HCT116 (cell line): ENCODE measurements at regions not wholly inside any gene's neighbourhood (a gene's known extent, or its start where the extent isn't known, plus 50 kb on each side); places are given as distances from the start of the nearest gene placed in this dataset.
A peak's percentile ranks its signal among the peaks of the same experiment; 100 is the strongest.

ENCODE experiments used
- ATAC-seq: fragments of 200-7000 bp; cut with Tn5 transposase; 2 replicates; pipeline ENCODE4 v1.9.1; 2020; ENCODE audit warnings: mild to moderate bottlenecking, moderate library complexity
- BruUV-seq: library from RNA; stranded (reverse); fragments of 400-500 nt; replicated peaks from 2 replicates; lab custom pipeline; 2021; lab: Mats Ljungman, UMichigan
- CTCF ChIA-PET: fragments of 300-600 bp; sonication (Branson Sonifier 250); formaldehyde crosslinking; loops from one replicate; lab custom pipeline; 2021; ENCODE audit warnings: antibody characterized with exemption; lab: Charles Lee
- POLR2A ChIA-PET: fragments of 300-600, 350-600 bp; sonication (Branson Sonifier 250); formaldehyde crosslinking; loops from one replicate; lab custom pipeline; 2021; ENCODE audit warnings: antibody characterized with exemption; lab: Charles Lee
- RAD21 ChIA-PET, 2 experiments: fragments of 300-600 bp; sonication (Branson Sonifier 250); formaldehyde crosslinking; loops; one replicate each; lab custom pipeline; 2023; ENCODE audit warnings: low total read pairs in 2 of 2; ENCODE audit not compliant: uncharacterized antibody in 2 of 2, unreplicated experiment in 2 of 2, low non-redundant PET in 1 of 2; lab: Charles Lee
- DNase-seq: peaks from one replicate; pipeline ENCODE4 v3.0.0-alpha.2; 2010; ENCODE audit warnings: low read depth, low spot score
- H2AFZ ChIP-seq: fragments of 200-600 bp; shearing (Covaris generic), sonication (generic); 2 replicates; pipeline ENCODE4 v1.6.1; 2017; ENCODE audit warnings: low read depth, mixed run types, mixed read lengths, antibody characterized with exemption, low read length; ENCODE audit not compliant: poor library complexity, severe bottlenecking
- H3K27ac ChIP-seq: 2 replicates; pipeline ENCODE4 v1.5.1; 2012; ENCODE audit warnings: low read depth, low read length
- H3K27me3 ChIP-seq: fragments of 200-600 bp; sonication (generic); 2 replicates; pipeline ENCODE4 v1.6.1; 2016; ENCODE audit warnings: mixed run types, low read length, mixed read lengths; ENCODE audit not compliant: insufficient read depth
- H3K36me3 ChIP-seq, 2 experiments: fragments of 200-500 bp in 1 of 2; fragments of 200-600 bp in 1 of 2; sonication (Bioruptor generic) in 1 of 2; sonication (generic) in 1 of 2; 2 replicates each; pipeline versions ENCODE4 v1.5.1 to v1.6.1; 2014 to 2016; ENCODE audit warnings: low read length in 2 of 2, inconsistent platforms in 1 of 2, mixed read lengths in 1 of 2, mixed run types in 1 of 2; ENCODE audit not compliant: insufficient read depth in 2 of 2, control insufficient read depth in 1 of 2
- H3K4me1 ChIP-seq, 2 experiments: fragments of 200-600 bp in 1 of 2; sonication (generic) in 1 of 2; 2 replicates each; pipeline versions ENCODE4 v1.5.1 to v1.6.1; 2012 to 2017; ENCODE audit warnings: low read length in 2 of 2, inconsistent platforms in 1 of 2, mild to moderate bottlenecking in 1 of 2, mixed read lengths in 1 of 2, mixed run types in 1 of 2, moderate library complexity in 1 of 2; ENCODE audit not compliant: insufficient read depth in 2 of 2, control insufficient read depth in 1 of 2
- H3K4me2 ChIP-seq: fragments of 200-600 bp; sonication (generic); 2 replicates; pipeline ENCODE4 v1.6.1; 2017; ENCODE audit warnings: mixed run types, low read length, mixed read lengths
- H3K4me3 ChIP-seq, 2 experiments: fragments of 200-600 bp in 1 of 2; sonication (generic) in 1 of 2; replicated peaks in 1 of 2; 2 replicates each; pipeline ENCODE4 v1.5.1; 2011 to 2016; ENCODE audit warnings: low read length in 2 of 2, control low read depth in 1 of 2, low read depth in 1 of 2, mild to moderate bottlenecking in 1 of 2, mixed read lengths in 1 of 2, mixed run types in 1 of 2
- H3K79me2 ChIP-seq: fragments of 200-600 bp; sonication (generic); 2 replicates; pipeline ENCODE4 v1.6.1; 2017; ENCODE audit warnings: mild to moderate bottlenecking, mixed run types, low read length, moderate library complexity, mixed read lengths; ENCODE audit not compliant: insufficient read depth
- H3K9ac ChIP-seq: fragments of 200-600 bp; sonication (generic); 2 replicates; pipeline ENCODE4 v1.6.1; 2016; ENCODE audit warnings: low read length, mixed read lengths
- H3K9me2 ChIP-seq: fragments of 200-600 bp; sonication (generic), shearing (Covaris generic); 2 replicates; pipeline ENCODE4 v1.6.1; 2017; ENCODE audit warnings: mixed run types, mild to moderate bottlenecking, moderate library complexity; ENCODE audit not compliant: insufficient read depth
- H3K9me3 ChIP-seq, 2 experiments: fragments of 200-500 bp in 1 of 2; fragments of 200-600 bp in 1 of 2; sonication (Bioruptor generic) in 1 of 2; sonication (generic) in 1 of 2; 2 replicates each; pipeline ENCODE4 v1.6.1; 2014 to 2017; ENCODE audit warnings: low read length in 2 of 2, mixed read lengths in 2 of 2, inconsistent platforms in 1 of 2, low read depth in 1 of 2, mild to moderate bottlenecking in 1 of 2, mixed run types in 1 of 2, moderate library complexity in 1 of 2; ENCODE audit not compliant: control insufficient read depth in 1 of 2, insufficient read depth in 1 of 2
- H4K20me1 ChIP-seq: fragments of 200-600 bp; sonication (generic), shearing (Covaris generic); 2 replicates; pipeline ENCODE4 v1.6.1; 2017; ENCODE audit warnings: mixed run types, mild to moderate bottlenecking, moderate library complexity; ENCODE audit not compliant: insufficient read depth
- ATF3 ChIP-seq: IDR thresholded peaks from 2 replicates; pipeline ENCODE4 v1.6.1; 2012
- FOSL1 ChIP-seq: IDR thresholded peaks from 2 replicates; pipeline ENCODE4 v1.6.1; 2012; ENCODE audit warnings: low read depth
- POLR2AphosphoS5 ChIP-seq: IDR thresholded peaks from 2 replicates; pipeline ENCODE4 v1.6.1; 2011; ENCODE audit warnings: mild to moderate bottlenecking, low read depth, low read length, moderate library complexity
- REST ChIP-seq: IDR thresholded peaks from 2 replicates; pipeline ENCODE4 v1.6.1; 2012; ENCODE audit warnings: low read depth
- SP1 ChIP-seq: IDR thresholded peaks from 2 replicates; pipeline ENCODE4 v1.6.1; 2012; ENCODE audit warnings: low read depth
- SRF ChIP-seq: IDR thresholded peaks from 2 replicates; pipeline ENCODE4 v1.6.1; 2012; ENCODE audit warnings: low read depth
- YY1 ChIP-seq: IDR thresholded peaks from 2 replicates; pipeline ENCODE4 v1.6.1; 2011; ENCODE audit warnings: low read length, low read depth, moderate library complexity, mild to moderate bottlenecking; ENCODE audit not compliant: insufficient replicate concordance; ENCODE audit errors: extremely low read depth
- ZBTB33 ChIP-seq: IDR thresholded peaks from 2 replicates; pipeline ENCODE4 v1.6.1; 2011; ENCODE audit warnings: mild to moderate bottlenecking, low read length, moderate library complexity; ENCODE audit not compliant: insufficient replicate concordance; ENCODE audit errors: extremely low read depth
- intact Hi-C: fragments of 100-400 bp; cut with micrococcal nuclease; formaldehyde crosslinking; loops from 2 replicates; pipeline ENCODE4 v1.10.0; 2022

GRCh38 chr1:209397371-209397770 is 186.1 kb upstream of the CAMK1G start:
- Histone ChIP-seq H3K27ac (no peak overlapping the region), H3K27me3 (no peaks in the 10 kb centered on the region; the same call in 1 of the 2 replicates), H3K4me3 (no peak overlapping the region), H3K36me3 (no peaks in the 10 kb centered on the region), H3K9me2 (no peaks in the 10 kb centered on the region), H2AFZ (no peak overlapping the region), H3K79me2 (no peaks in the 10 kb centered on the region), H3K9ac (no peak overlapping the region), H3K4me2 (no peak overlapping the region), H4K20me1 (no peaks in the 10 kb centered on the region), H3K4me1 (peaks cover 0 to 27% of the 10 kb centered on the region in 2 experiments; a peak in 2 of 4 replicates), H3K9me3 (no peaks in the 10 kb centered on the region)
- no TSS peak for BruUV-seq
- TF ChIP-seq SRF, result no peak
- no peak for TF ChIP-seq YY1
- no peak for TF ChIP-seq REST
- DNase-seq (no peak), ATAC-seq (no peak)
- ChIA-PET CTCF (no interaction called here), POLR2A (no interaction called here), RAD21 (no interaction called here)
- intact Hi-C loops, result no loop called here

- DNase-seq (no peak), ATAC-seq (0 out of 2 replicates have a peak, but pooled peaks have one; percentile 26)
- ChIA-PET RAD21 (no interaction called here), POLR2A (no interaction called here), CTCF (no interaction called here)
- H3K27ac ChIP-seq, result no peak overlapping the region
- no peaks in the 10 kb centered on the region for H3K79me2 ChIP-seq
- no TSS peak for BruUV-seq
- no peak overlapping the region for H3K9ac ChIP-seq
- H4K20me1 ChIP-seq, result no peaks in the 10 kb centered on the region
- no peaks in the 10 kb centered on the region for H3K9me2 ChIP-seq
- H3K4me1 ChIP-seq, result peaks cover 0 to 32% of the 10 kb centered on the region in 2 experiments; a peak in 2 of 4 replicates
- H3K4me2 ChIP-seq, result no peak overlapping the region
- H3K27me3 ChIP-seq, result no peaks in the 10 kb centered on the region; the same call in 1 of the 2 replicates
- no peaks in the 10 kb centered on the region for H3K36me3 ChIP-seq
- H2AFZ ChIP-seq, result no peak overlapping the region
- H3K9me3 ChIP-seq, result no peaks in the 10 kb centered on the region
- intact Hi-C loops, result no loop called here
- TF ChIP-seq ZBTB33 (no peak), ATF3 (no peak), POLR2AphosphoS5 (no peak), REST (no peak), SP1 (no peak), FOSL1 (no peak)
- H3K4me3 ChIP-seq, result no peak overlapping the region
Observed at GRCh38 chr1:209397910-209398309, 185.6 kb upstream of the CAMK1G start.
